Kidney tubule cell (primary cell): ENCODE measurements at regions not wholly inside any gene's neighbourhood (a gene's known extent, or its start where the extent isn't known, plus 50 kb on each side); places are given as distances from the start of the nearest gene placed in this dataset.
"Not testable (repeated sequence)": the region's sequence is repeated elsewhere in the genome, so short reads cannot be mapped to it uniquely, and the experiment has no call there.

Experiments used
- DNase-seq: peaks from one replicate; pipeline ENCODE4 v3.0.0-alpha.2; 2018; ENCODE audit warnings: low spot score

DNA sequence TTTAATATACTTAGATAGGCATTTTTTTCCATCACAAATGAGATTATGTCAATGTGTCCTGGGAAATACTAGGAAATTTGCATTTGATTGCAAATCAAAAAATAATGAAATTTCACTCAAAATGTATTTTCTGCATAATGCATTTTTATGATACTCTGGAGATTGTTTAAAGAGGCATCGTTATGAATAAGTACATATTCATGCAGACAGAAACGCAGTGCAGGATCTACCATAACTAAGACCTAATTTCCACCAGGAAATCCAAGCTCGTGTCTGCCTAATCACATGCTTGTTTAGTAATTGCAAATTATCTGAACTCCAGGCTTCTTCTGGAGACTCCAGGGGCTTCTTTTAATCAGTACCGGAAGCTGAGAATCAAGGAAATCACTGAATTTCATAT is 163.5 kb upstream of the MXRA5 start:
- no peak for DNase-seq

DNA sequence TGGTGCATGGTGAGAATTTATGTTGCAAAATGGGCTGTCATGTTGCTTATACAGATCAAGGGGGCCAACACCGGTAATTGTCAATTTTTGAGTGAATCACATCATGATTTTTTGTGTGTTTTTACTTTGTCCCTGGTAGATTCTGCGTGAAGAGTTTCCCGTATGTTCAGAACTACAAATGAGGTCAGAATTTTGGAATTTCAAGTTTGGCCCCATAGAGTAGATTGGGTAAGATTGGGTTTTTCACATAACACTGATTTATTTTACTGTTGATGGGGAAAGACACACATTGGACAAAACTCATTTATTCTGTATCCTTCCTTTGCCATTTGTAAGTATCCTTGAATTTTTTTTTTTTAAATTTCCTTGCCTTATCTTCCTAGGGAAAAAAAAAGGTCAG is 158.5 kb upstream of the MXRA5 start:
- DNase-seq: no peak

DNA sequence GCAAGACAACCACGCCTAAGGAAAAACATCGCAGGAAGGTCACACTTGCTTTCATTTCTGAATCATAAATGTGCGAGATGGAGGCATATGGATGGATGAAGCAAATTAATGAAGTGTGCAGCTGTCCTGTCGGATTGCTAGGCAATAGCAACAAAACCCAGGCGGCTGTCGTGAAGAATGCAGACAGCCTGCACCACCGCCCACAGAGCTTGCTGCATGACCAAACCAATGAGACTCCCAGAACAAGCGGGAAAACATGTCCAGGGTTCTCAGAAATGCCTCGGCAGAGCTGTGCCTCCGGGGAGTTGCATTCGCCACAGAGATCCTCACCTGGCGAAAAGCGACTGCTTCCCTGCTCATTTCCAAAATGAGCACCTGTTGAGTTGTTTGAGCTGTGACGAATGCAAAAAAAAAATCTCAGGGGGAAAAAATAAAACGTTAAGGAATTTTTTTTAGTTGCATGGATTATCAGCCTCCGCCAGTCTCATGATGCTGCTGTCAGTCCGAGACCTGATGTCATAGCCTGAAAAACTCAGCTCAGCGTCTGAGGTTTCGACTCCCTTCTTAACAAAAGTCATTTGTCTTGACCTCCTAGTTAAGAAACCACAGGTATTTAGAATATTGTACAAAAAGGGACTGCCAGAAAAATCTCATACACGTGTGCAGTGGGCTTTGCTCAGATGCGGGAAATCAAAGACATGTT is 155.5 kb upstream of the MXRA5 start:
- peak; percentile 69 for DNase-seq

DNA sequence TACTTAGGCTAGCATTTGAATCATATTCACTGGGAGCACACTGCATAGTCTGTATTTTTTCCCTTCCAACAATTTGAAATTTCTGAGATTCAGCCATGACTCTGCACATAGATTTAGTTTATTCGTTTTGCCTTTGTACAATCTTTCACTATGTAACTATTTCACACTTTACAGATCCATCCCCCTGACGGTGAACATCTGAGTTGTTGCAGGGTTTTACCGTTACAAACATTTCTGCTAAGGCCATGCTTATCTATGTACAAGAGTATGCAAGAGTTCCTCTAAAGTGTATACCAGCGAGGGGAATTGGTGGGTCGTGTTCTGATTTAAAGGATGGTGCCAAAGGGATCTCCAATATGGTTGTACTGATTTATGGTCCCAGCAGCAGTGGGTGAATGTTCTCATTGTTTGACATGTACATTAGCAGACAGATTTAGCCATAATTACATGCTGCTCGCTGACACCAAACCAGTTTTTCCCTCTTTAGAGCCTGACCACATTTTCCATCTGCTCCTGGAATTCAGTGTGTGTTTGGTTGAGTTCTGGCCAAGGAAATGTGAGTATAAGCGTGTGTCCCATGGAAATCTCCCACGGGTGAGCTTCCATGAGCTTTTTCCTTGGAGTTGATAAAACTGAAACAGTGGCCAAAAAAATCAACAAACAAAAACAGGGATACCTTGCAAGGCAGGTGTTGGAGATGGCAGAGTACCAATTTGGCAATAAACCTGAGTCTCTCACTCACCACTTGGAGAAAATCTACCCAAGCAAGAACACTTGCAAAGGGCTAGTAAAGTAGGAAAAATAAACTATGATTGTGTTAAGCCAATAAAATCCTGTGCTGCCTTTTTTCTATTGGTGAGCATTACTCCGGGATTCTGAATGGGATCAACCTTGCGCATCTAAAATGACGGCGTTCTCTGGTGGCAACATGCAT is 149.7 kb upstream of the MXRA5 start:
- DNase-seq: not testable (repeated sequence)

DNA sequence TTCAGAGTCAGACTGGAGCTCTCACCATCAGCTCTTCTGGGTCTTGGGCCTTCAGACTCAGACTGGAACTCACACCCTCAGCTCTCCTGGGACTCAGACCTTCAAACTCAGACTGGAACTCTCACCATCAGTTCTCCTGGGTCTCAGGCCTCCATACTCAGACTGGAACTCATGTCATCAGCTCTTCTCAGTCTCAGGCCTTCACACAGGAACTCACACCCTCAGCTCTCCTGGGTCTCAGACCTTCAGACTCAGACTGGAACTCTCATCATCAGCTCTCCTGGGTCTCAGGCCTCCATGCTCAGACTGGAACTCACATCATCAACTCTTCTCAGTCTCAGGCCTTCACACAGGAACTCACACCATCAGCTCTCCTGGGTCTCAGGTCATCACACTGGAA is 147.2 kb upstream of the MXRA5 start:
- DNase-seq: no peak

DNA sequence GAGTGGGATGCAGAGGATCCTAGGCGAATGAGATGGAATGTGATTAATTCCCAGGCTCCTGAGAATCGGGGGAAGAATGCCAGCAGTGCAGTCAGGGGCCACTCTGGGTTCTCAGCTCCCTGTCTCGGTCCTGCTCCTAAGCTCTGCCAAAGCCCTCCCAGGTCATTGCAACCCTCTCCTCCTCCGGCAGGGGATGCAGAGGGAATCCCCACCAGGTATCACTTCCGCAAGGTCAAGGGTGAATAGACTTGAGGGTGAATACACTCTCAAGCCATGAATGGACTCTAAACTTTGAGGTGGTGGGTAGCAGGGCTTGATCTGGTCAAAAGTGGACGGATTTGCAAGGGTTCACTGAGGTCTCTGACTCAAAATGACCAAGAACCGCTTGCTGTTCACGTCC is 139.3 kb upstream of the MXRA5 start:
- no peak for DNase-seq

DNA sequence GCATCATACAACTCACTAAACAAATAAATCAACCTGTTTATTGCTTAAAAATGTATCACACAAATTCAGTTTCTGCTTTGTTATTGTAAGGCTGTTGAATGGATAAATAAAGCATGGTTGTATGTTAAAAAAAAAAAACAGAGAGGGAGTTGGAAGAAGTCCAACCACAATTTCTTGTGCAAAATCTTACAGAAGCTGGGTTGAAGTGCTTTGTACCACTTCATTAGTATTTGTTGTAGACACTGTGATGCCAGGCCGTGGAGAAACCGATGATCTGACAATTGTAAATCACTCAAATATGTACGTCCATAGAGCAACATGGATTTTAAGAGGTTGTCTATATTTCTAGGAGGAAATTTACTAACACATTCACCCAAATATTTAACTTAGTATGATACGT is 132.6 kb upstream of the MXRA5 start:
- no peak for DNase-seq

DNA sequence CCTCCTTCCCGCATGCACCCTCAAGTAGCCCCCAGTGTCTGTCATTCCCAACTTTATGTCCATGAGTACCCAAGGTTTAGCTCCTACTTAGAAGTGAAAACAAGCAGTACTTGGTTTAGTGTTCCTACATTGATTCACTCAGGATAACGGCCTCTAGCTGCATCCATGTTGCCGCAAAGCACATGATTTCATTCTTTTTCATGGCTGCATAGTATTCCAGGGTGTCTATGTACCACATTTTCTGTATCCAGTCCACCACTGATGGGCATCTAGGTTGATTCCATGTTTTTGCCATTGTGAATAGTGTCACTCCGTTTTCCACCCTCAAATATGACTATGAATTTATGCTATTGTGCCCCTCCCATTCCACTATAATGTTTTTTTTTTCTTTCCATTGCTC is 130.5 kb upstream of the MXRA5 start:
- DNase-seq: no peak

DNA sequence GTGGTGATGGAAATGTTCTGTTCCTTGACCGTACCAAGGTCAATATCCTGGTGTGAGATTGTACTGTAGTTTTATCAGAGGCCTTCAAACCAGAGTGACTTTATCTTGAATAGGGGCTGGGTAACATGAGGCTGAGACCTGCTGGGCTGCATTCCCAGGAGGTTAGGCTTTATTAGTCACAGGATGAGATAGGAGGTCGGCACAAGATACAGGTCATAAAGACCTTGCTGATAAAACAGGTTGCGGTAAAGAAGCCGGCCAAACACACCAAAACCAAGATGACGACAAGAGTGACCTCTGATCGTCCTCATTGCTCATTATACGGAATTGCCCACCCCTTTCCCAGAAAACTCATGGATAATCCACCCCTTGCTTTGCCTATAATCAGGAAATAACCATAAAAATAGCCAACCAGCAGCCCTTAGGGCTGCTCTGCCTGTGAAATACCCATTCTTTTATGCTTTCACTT is 123.8 kb upstream of the MXRA5 start:
- peak; percentile 33 for DNase-seq

DNA sequence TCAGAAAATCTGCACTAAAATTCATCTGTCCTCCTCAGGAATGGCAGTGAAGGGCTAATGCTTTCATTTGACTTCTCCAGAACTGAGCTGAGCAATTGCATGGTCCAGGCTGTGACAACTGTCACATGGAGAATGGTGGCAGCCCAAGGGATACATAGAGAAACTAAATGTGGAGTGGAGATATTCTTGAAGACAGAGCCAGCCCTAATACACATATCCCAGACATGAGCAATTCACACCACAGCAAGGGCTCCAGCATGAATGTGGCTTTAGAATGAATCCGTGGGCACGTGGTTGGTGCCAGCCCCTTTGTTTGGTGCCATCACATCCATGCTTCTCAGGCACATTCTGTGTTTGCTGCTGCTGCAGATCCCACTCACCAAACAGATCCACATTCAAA is 121.6 kb upstream of the MXRA5 start:
- no peak for DNase-seq

DNA sequence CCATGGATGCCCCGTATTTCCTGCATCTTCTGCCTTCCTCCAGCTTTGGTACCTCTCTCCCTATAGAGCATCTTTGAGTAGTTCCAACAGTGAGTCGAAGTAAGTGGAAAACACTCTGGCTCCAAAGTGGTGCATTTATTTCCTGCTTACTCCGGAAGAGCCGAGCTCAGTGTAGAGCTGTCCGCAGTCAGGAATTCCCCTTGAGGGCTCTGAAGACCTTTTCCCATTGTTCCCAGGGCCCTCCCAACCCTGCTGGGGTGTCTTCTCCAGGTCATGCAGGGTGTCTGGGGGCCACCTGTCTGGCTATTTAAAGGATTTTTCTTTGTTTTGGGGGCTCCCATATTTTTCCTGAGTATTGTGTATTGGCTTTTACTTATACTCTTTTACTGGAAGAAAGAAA is 118.6 kb upstream of the MXRA5 start:
- DNase-seq: no peak

DNA sequence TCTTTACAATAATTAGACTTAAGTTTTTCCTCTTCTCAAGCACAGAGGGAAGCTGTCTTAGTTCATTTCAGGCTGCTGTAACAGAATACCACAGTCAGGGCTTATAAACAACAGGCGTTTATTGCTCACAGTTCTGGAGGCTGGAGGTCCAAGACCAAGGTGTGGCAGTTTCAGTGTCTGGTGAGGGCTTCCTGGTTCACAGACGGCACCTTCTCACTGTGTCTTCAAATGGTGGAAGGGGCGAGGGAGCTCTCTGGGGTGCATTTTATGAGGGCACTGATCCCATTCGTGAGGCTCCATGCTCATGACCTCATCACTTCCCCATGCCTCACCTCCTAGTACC is 115.7 kb upstream of the MXRA5 start:
- peak; percentile 35 for DNase-seq

DNA sequence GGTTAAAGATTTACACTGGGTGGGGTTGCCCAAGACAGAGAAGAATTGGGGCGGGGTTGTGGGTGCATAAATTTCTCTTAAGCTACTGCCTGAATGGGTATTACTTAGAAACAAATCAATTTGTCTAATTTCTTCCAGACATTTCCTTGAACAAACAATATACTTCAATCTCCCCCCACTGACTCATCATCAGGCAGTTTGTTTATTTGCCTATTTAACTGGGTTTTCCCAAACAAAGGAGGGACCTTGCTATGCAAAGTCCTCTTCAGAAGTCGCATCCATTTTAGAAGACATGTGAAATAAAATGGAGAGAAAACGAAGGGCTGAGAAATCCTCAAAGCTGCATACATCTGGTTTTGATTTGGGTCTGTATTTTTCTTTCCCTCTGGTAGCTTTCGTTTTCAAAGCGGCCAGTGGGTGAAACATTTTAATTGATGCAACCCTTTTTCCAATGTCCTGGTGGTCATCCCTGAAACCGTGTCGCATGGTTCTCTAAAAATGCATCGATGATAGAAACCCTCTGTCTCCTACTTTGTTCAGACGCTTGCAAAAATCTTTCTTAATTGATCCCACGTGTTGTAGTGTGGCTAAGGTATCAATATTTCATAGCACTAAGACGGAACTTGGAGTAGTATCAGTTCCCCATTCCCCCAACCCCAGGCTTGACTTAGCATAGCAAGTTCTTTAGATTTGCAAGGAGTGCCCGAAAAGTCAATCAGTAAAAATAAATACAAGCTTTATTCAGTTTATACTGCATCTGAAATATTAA is 115.1 kb upstream of the MXRA5 start:
- DNase-seq: peak; percentile 8

DNA sequence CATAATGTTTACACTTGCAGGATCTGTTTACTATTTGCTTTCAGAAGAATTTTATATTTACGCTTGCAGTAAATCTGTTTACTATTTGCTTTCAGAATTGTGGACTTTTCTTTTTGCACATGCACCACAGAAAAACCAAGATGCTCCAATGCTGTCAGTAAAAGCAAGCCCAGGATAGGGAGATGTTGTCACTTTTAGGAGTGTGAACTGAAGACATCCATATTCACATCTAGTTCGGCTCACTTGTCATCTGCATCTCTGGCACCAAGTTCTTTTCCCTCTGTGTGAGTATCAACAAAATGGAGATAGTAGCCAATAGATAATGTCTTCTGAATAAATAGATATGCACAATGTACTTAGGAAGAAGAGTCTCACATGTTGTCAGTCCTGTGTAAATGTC is 109.3 kb upstream of the MXRA5 start:
- DNase-seq: no peak

DNA sequence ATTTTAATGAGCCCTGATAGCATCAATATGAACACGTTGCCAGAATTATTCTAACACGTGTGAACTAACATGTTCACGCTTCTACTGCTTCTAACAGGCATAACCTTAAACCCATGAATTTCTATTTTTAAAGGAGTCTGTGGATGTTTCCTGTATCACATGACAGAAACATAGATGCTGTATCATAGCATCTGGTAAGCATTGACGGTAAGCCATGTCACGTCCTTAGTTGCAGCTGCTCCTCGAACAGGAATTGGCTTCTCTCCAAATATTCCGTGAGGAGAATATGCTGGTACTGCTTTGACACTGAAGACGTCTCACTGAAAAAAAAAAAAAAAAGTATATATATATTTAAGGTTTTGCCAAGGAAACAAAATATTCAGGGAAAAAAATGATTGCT is 105.1 kb upstream of the MXRA5 start:
- DNase-seq: no peak

DNA sequence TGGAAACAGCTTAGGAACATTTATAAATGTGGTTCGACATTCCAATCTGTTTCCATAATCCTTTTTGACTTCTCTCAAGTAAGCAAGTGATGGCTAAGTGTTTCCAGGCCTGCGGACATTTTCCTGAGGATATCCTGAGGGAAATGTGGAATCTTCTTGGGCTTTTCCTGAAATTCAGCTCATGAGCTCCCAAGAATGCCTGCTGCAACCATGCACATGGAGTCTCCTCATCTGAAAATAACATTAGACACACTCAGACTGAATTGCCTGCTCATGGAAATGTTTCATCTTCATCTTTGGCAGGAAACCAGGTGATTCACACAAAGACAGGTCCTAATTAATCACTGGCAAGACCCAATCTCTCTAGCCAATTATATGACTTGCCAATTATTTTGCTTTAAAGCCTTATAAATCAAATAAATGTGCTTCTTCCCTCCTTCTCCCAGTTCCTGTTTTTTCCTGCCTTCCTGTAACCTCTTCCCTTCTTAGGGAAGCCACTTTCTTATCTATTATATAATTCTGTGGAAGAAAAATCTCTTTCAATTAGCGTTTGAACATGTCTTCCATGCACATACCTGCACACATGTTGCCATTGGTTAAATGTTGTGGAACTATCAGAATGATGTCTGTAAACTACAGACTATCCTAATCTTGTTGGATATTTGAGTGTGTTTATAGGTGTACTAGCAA is 104.6 kb upstream of the MXRA5 start:
- DNase-seq: peak; percentile 4

DNA sequence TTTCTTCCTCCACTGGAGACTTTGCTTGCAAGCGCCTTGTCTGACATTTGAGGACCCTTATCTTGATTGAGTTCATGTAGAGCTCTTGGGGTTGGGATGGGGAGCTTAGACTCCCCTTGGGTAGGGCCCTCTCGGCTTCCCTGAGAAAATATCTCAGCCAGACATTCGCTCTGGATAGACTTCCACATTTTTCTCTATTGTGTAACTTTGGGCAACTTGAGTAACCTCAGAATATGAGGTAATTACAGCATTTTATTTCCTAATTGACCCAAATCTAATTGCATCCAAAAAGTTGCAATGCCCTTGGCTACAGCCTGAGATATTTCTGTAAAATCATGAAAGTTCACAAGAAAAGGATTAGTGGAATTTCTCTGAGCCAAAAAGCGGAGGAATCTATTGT is 102.8 kb upstream of the MXRA5 start:
- no peak for DNase-seq

DNA sequence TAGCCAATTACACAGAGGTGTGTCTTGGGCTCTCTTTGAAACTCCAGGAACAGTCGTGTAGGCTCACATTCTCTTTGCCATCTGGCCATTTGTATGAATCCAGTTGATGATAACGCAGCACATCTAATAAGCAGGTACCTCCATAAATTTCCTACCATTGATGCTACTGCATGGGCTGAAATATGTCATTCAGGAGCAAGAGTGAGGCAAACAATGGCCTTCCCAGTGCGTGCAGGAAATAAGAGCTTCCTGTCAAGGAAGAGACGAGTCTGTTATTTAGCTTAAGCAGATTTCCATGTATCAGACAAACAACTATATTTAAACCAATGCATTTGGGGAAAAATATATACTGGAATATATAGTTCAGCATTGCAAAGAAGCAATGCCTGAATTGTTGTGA is 102.1 kb upstream of the MXRA5 start:
- no peak for DNase-seq

DNA sequence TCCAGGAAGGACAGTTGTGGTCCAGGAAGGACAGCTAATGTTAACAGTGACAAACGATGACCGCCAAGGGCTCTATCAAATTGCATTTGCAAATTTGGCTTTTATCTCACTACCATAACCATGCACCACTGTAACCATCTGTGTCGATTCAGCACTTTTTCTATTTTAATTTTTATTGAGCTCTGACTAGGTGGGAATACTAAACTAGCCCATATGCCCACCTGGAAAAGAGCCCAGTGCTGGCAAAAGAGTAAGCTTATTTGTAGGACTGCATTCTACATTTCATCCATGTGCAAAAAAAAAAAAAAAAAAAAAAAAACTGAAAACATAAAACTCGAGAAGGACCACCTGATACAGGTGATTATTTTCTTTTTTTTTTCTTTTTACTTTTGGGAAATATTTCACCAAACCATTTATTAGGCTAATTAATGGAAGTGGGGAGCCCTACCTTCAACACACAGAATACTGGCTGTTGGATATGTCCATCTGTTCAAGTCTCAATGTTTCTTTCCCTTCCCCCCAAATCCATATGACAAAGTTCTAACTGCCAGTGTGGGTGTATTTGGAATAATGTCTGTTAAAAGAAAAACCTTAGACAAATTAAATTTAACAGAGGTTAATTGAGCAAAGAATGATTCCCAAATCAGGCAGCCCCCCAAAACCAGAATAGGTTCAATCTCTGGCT is 99.5 kb upstream of the MXRA5 start:
- no peak for DNase-seq

DNA sequence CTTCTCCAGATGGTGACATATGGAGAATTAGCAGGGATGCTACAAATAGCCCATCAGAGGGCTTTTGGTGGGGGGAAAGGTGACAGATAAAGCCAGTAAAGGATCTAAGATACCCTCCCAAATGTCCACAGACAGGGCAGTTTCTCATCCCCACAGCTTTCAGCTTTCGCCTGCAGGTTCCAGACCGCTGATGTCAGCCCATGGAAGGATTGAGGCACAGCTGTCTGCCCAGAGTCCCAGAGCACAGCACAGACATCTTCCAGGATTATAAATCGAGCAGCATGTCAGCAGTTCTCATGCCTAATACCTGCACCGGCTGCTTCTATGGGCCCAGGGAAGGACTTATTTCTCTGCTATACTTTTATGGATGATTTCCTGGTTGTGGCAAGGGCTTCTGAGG is 96.7 kb upstream of the MXRA5 start:
- no peak for DNase-seq

DNA sequence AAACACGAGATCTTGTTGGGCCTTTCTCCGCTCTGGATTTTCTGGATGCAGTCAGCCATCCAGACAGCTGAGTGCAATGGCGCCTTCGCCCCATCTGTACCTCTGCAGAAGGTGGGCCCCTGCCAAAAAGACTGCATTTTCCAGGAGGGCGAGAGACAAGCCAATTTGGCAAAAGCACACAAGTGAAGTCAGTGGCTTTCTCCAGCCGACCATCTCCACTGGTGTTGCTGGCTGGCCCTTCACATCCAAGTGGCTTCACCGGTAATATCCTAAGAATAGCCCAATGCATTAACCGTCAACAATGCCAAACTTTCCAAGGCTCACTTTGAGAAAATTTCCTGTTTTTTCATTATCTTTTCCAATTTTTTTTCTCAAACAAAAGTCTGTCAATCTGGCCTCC is 96.2 kb upstream of the MXRA5 start:
- DNase-seq: no peak

DNA sequence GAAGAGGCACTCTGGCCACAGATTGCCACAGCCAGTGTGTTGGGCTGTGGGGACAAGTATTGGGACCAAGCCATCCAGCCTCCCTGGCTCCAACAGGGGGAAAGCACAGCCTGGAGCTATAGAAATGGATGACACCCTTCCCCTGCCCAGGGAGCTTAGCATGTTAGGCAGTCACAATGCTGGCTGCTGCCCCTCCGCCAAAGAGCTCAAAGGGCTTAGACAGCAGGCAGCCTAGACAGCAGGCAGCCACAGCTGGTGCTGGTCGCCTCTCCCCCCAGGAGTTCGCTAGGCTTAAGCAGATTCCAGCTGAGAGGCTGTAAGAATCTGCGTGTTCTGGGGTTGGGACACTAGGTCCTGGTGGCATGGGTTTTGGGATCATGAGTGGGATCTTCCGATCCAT is 94.5 kb upstream of the MXRA5 start:
- no peak for DNase-seq
